HepG2 (cell line): ENCODE measurements at regions not wholly inside any gene's neighbourhood (a gene's known extent, or its start where the extent isn't known, plus 50 kb on each side); places are given as distances from the start of the nearest gene placed in this dataset.

Experiments used
- ATAC-seq: fragments of 200-7000 bp; cut with Tn5 transposase; 3 replicates; pipeline ENCODE4 v1.9.1; 2020; ENCODE audit warnings: mild to moderate bottlenecking, moderate library complexity
- BruUV-seq: library from RNA; stranded (reverse); fragments of 400-500 nt; replicated peaks from 2 replicates; lab custom pipeline; 2021; lab: Mats Ljungman, UMichigan
- CTCF ChIA-PET: fragments of 300-600 bp; formaldehyde crosslinking; extraction: SDS; loops from one replicate; lab custom pipeline; 2021; ENCODE audit warnings: low total read pairs, inconsistent platforms, low intra/inter-chr PET ratio; lab: Yijun Ruan, JAX
- POLR2A ChIA-PET: fragments of 350-600 bp; sonication (Branson Sonifier 250); formaldehyde crosslinking; loops from one replicate; lab custom pipeline; 2020; ENCODE audit warnings: antibody characterized with exemption, inconsistent platforms; lab: Yijun Ruan, JAX
- DNase-seq: peaks from one replicate; pipeline ENCODE4 v3.0.0-alpha.2; 2015; ENCODE audit warnings: low spot score
- FAIRE-seq: peaks from 3 replicates; lab custom pipeline; 2011; peaks lifted over from hg19 to GRCh38; lab: Jason Lieb, UNC
- H2AFZ ChIP-seq: one replicate; pipeline ENCODE4 v1.6.1; 2011; ENCODE audit warnings: low read length, inconsistent platforms
- H3K27ac ChIP-seq: fragments of 300-600 bp; 3 replicates; pipeline ENCODE4 v1.8.0; 2011; ENCODE audit warnings: mixed run types, mild to moderate bottlenecking, mixed read lengths, low read length, inconsistent platforms; ENCODE audit not compliant: insufficient read depth; ENCODE audit errors: extremely low read length
- H3K27me3 ChIP-seq, 2 experiments: fragments of 200-600 bp in 1 of 2; 2 replicates in 1 of 2; 3 replicates in 1 of 2; pipeline versions ENCODE4 v1.6.0 to v1.8.0; 2011; ENCODE audit warnings: low read length in 2 of 2, mild to moderate bottlenecking in 2 of 2, moderate library complexity in 2 of 2, inconsistent platforms in 1 of 2; ENCODE audit not compliant: insufficient read depth in 2 of 2, control insufficient read depth in 1 of 2
- H3K36me3 ChIP-seq, 2 experiments: fragments of 200-600 bp in 1 of 2; replicated peaks in 1 of 2; 2 replicates in 1 of 2; 3 replicates in 1 of 2; pipeline versions ENCODE4 v1.5.1 to v1.8.0; 2011; ENCODE audit warnings: low read length in 2 of 2, inconsistent platforms in 1 of 2; ENCODE audit not compliant: insufficient read depth in 2 of 2, control insufficient read depth in 1 of 2
- H3K4me1 ChIP-seq: 2 replicates; pipeline ENCODE4 v1.5.1; 2012; ENCODE audit warnings: low read length, inconsistent platforms; ENCODE audit not compliant: insufficient read depth
- H3K4me2 ChIP-seq: 2 replicates; pipeline ENCODE4 v1.6.0; 2011; ENCODE audit warnings: low read depth, low read length, inconsistent platforms
- H3K4me3 ChIP-seq, 3 experiments: fragments of 200-600 bp in 1 of 3; sonication (generic), shearing (Covaris generic) in 1 of 3; replicated peaks in 1 of 3; 2 replicates each; pipeline ENCODE4 v1.5.1; 2011 to 2016; ENCODE audit warnings: low read length in 3 of 3, inconsistent platforms in 2 of 3, low read depth in 2 of 3, mild to moderate bottlenecking in 2 of 3, control low read depth in 1 of 3, mixed read lengths in 1 of 3; ENCODE audit not compliant: insufficient read depth in 1 of 3
- H3K79me2 ChIP-seq: one replicate; pipeline ENCODE4 v1.6.1; 2011; ENCODE audit warnings: low read length, inconsistent platforms; ENCODE audit not compliant: insufficient read depth
- H3K9ac ChIP-seq: 2 replicates; pipeline ENCODE4 v1.6.0; 2011; ENCODE audit warnings: mild to moderate bottlenecking, low read depth, low read length, inconsistent platforms; ENCODE audit not compliant: insufficient read depth
- H3K9me3 ChIP-seq: 2 replicates; pipeline ENCODE4 v1.5.1; 2012; ENCODE audit warnings: mild to moderate bottlenecking, low read length
- H4K20me1 ChIP-seq: 2 replicates; pipeline ENCODE4 v1.6.0; 2011; ENCODE audit warnings: inconsistent platforms, mild to moderate bottlenecking, low read length, moderate library complexity; ENCODE audit not compliant: insufficient read depth
- MAFG ChIP-seq: sonication (generic); formaldehyde crosslinking; IDR thresholded peaks from 2 replicates; pipeline ENCODE4 v1.5.1; 2020; ENCODE audit warnings: mild to moderate bottlenecking, missing genetic modification reagents
- NCOA5 ChIP-seq: sonication (generic); formaldehyde crosslinking; IDR thresholded peaks from 2 replicates; pipeline ENCODE4 v1.4.0; 2020; ENCODE audit warnings: missing genetic modification reagents
- POGZ ChIP-seq: sonication (generic); formaldehyde crosslinking; IDR thresholded peaks from 2 replicates; pipeline ENCODE4 v1.4.0; 2020; ENCODE audit warnings: mild to moderate bottlenecking, missing genetic modification reagents
- SRSF4 ChIP-seq: fragments of 200-400 bp; formaldehyde crosslinking; IDR thresholded peaks from one replicate; pipeline ENCODE4 v1.6.1; 2018; ENCODE audit warnings: mild to moderate bottlenecking, low read depth, low read length, moderate library complexity; ENCODE audit not compliant: poor library complexity, severe bottlenecking
- ZNF614 ChIP-seq: IDR thresholded peaks from 2 replicates; pipeline ENCODE4 v1.6.1; 2018; ENCODE audit warnings: missing biosample characterization, missing genetic modification reagents, inconsistent platforms, borderline replicate concordance
- ZNF777 ChIP-seq: sonication (generic); formaldehyde crosslinking; IDR thresholded peaks from 2 replicates; pipeline ENCODE4 v1.4.0; 2020; ENCODE audit warnings: missing genetic modification reagents
- ZNF883 ChIP-seq: sonication (generic); formaldehyde crosslinking; IDR thresholded peaks from 2 replicates; pipeline ENCODE4 v1.5.1; 2020; ENCODE audit warnings: mild to moderate bottlenecking, missing genetic modification reagents; ENCODE audit errors: not compliant biosample characterization
- in situ Hi-C: cut with HindIII; loops from 2 replicates; pipeline ENCODE4 v1.10.0; 2017; ENCODE audit warnings: low pct_unique_long_range_greater_than_20kb; ENCODE audit not compliant: extremely low pct_ligation_motif_present
- intact Hi-C: fragments of 100-400 bp; cut with micrococcal nuclease; formaldehyde crosslinking; loops from one replicate; pipeline ENCODE4 v1.10.0; 2022; ENCODE audit not compliant: unreplicated experiment
- TF ChIP-seq, protein P1 (sequence below): sonication (generic); formaldehyde crosslinking; IDR thresholded peaks from 2 replicates; pipeline ENCODE4 v1.4.0; 2020; ENCODE audit warnings: mild to moderate bottlenecking, missing genetic modification reagents, borderline replicate concordance
- TF ChIP-seq, protein P2 (sequence below): sonication (generic); formaldehyde crosslinking; conservative IDR thresholded peaks from 2 replicates; pipeline ENCODE4 v1.8.0; 2022; ENCODE audit warnings: low read depth, missing genetic modification reagents

DNA sequence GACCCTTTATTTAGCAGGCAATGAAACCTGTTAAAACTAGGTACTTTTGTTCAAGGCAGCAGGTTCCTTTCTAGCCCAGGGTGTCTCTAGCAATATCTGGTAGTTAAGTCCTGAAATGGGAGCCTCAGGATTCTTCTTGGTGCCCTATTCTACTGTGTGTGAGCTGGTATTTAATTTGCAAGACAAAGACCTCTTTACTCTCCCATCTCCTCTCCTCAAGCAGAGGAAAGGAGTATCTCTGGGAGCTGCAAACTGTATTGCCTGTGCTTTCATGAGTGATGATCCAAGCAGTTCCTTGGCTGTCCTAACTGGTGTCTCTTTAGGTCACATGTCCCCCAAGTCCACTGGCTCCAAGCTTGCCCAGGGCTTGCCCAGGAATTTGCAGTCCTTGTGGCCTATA lies 188.2 kb downstream of the SI start (continued):
- TF ChIP-seq, protein P1, sequence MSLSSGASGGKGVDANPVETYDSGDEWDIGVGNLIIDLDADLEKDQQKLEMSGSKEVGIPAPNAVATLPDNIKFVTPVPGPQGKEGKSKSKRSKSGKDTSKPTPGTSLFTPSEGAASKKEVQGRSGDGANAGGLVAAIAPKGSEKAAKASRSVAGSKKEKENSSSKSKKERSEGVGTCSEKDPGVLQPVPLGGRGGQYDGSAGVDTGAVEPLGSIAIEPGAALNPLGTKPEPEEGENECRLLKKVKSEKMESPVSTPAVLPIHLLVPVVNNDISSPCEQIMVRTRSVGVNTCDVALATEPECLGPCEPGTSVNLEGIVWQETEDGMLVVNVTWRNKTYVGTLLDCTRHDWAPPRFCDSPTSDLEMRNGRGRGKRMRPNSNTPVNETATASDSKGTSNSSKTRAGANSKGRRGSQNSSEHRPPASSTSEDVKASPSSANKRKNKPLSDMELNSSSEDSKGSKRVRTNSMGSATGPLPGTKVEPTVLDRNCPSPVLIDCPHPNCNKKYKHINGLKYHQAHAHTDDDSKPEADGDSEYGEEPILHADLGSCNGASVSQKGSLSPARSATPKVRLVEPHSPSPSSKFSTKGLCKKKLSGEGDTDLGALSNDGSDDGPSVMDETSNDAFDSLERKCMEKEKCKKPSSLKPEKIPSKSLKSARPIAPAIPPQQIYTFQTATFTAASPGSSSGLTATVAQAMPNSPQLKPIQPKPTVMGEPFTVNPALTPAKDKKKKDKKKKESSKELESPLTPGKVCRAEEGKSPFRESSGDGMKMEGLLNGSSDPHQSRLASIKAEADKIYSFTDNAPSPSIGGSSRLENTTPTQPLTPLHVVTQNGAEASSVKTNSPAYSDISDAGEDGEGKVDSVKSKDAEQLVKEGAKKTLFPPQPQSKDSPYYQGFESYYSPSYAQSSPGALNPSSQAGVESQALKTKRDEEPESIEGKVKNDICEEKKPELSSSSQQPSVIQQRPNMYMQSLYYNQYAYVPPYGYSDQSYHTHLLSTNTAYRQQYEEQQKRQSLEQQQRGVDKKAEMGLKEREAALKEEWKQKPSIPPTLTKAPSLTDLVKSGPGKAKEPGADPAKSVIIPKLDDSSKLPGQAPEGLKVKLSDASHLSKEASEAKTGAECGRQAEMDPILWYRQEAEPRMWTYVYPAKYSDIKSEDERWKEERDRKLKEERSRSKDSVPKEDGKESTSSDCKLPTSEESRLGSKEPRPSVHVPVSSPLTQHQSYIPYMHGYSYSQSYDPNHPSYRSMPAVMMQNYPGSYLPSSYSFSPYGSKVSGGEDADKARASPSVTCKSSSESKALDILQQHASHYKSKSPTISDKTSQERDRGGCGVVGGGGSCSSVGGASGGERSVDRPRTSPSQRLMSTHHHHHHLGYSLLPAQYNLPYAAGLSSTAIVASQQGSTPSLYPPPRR (CRISPR knock-in tag) = no peak

DNA sequence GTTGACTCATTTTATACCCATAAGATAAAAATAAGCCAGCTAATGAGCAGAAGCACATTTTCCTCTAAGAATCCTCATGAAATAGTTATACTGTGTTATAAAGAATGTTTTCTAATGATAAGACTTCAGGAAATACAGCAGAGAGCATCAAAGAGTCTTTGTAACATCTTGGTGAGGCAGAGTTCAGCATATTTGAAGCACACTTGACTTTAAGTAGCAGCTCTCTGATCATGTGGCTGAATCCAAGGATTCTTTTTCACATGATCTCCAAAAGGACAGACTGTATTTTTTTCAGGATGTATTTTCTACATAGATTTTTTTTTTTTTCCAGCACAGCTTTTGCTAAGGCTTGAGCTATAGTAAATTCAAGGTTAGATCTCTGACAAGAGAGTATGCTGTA lies 195.1 kb downstream of the SI start:
- CTCF ChIA-PET = no interaction called here
- no peak for DNase-seq
- no peak for FAIRE-seq

More for the DNA sequence above, 195.1 kb downstream of the SI start:
- Histone ChIP-seq H3K27me3 (no peaks in the 10 kb centered on the region), H3K9me3 (no peaks in the 10 kb centered on the region), H4K20me1 (no peaks in the 10 kb centered on the region), H3K36me3 (no peaks in the 10 kb centered on the region), H3K79me2 (no peaks in the 10 kb centered on the region), H3K4me3 (no peak overlapping the region)
- ATAC-seq = no peak
- in situ Hi-C loops = no loop called here
- intact Hi-C loops = no loop called here
- POLR2A ChIA-PET = no interaction called here
- TF ChIP-seq ZNF883 (CRISPR knock-in tag) (no peak), POGZ (CRISPR knock-in tag) (no peak), ZNF777 (CRISPR knock-in tag) (no peak), MAFG (CRISPR knock-in tag) (no peak), NCOA5 (CRISPR knock-in tag) (no peak), ZNF614 (CRISPR knock-in tag) (no peak), SRSF4 (no peak)
- TF ChIP-seq, protein P2, sequence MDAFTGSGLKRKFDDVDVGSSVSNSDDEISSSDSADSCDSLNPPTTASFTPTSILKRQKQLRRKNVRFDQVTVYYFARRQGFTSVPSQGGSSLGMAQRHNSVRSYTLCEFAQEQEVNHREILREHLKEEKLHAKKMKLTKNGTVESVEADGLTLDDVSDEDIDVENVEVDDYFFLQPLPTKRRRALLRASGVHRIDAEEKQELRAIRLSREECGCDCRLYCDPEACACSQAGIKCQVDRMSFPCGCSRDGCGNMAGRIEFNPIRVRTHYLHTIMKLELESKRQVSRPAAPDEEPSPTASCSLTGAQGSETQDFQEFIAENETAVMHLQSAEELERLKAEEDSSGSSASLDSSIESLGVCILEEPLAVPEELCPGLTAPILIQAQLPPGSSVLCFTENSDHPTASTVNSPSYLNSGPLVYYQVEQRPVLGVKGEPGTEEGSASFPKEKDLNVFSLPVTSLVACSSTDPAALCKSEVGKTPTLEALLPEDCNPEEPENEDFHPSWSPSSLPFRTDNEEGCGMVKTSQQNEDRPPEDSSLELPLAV (CRISPR knock-in tag) = no peak
- TF ChIP-seq, all 625 proteins: peak for 0
- Histone ChIP-seq H3K4me1 (no peaks in the 10 kb centered on the region), H3K9ac (no peak overlapping the region), H3K4me2 (no peak overlapping the region), H3K27ac (no peak overlapping the region), H2AFZ (no peak overlapping the region)
- BruUV-seq = no TSS peak
